Nucleus accumbens (tissue), 56 donors: ENCODE measurements at regions not wholly inside any gene's neighbourhood (a gene's known extent, or its start where the extent isn't known, plus 50 kb on each side); places are given as distances from the start of the nearest gene placed in this dataset.
A peak's percentile ranks its signal among the peaks of the same experiment; 100 is the strongest.

Experiments
- DNase-seq, 56 donors: peaks; one replicate each; lab custom pipeline; 2025; lab: John Stamatoyannopoulos, UW

- no peak for DNase-seq
Observed at GRCh38 chr1:218573925-218574324, 228.8 kb downstream of the TGFB2 start.

- DNase-seq: no peak
Observed at GRCh38 chr1:218575079-218575478, 229.9 kb downstream of the TGFB2 start.

GRCh38 chr1:218575856-218576255, 230.7 kb downstream of the TGFB2 start:
- DNase-seq: no peak

GRCh38 chr1:218582646-218583045, 237.5 kb downstream of the TGFB2 start:
- no peak for DNase-seq

- no peak for DNase-seq
Observed at GRCh38 chr1:218584418-218585155, 239.5 kb downstream of the TGFB2 start.

GRCh38 chr1:218585511-218586184, 240.5 kb downstream of the TGFB2 start:
- DNase-seq: peak in 4 of 56 donors; percentile 2 to 9 (median 5)

- DNase-seq: no peak
Observed at GRCh38 chr1:218587900-218588299, 242.8 kb downstream of the TGFB2 start.

- peak in 1 of 56 donors; percentile 3 for DNase-seq
Observed at GRCh38 chr1:218588540-218589172, 243.5 kb downstream of the TGFB2 start.

GRCh38 chr1:218589487-218589886, 244.4 kb downstream of the TGFB2 start:
- no peak for DNase-seq

GRCh38 chr1:218591966-218592365, 246.8 kb downstream of the TGFB2 start:
- DNase-seq: no peak

- no peak for DNase-seq
Observed at GRCh38 chr1:218592688-218593087, 247.6 kb downstream of the TGFB2 start.

GRCh38 chr1:218600968-218601367, 255.8 kb downstream of the TGFB2 start:
- DNase-seq: no peak

- no peak for DNase-seq
Observed at GRCh38 chr1:218604217-218604616, 259.1 kb downstream of the TGFB2 start.

- DNase-seq: no peak
Observed at GRCh38 chr1:218611916-218612585, 266.9 kb downstream of the TGFB2 start.

GRCh38 chr1:218613105-218613504, 268.0 kb downstream of the TGFB2 start:
- DNase-seq: no peak

GRCh38 chr1:218614031-218614430, 268.9 kb downstream of the TGFB2 start:
- no peak for DNase-seq

GRCh38 chr1:218616681-218617080, 271.5 kb downstream of the TGFB2 start:
- DNase-seq: no peak

GRCh38 chr1:218617986-218618385, 272.9 kb downstream of the TGFB2 start:
- no peak for DNase-seq

GRCh38 chr1:218620956-218621355, 275.8 kb downstream of the TGFB2 start:
- no peak for DNase-seq

GRCh38 chr1:218624052-218624451, 278.9 kb downstream of the TGFB2 start:
- no peak for DNase-seq

- no peak for DNase-seq
Observed at GRCh38 chr1:218625393-218625792, 280.3 kb downstream of the TGFB2 start.
